Endothelial cell of umbilical vein (primary cell): ENCODE measurements at regions not wholly inside any gene's neighbourhood (a gene's known extent, or its start where the extent isn't known, plus 50 kb on each side); places are given as distances from the start of the nearest gene placed in this dataset.

Experiments used
- BruUV-seq: library from RNA; stranded (reverse); fragments of 400-500 nt; replicated peaks from 2 replicates; lab custom pipeline; 2021; lab: Mats Ljungman, UMichigan
- CTCF ChIA-PET: fragments of 300-600, 350-600 bp; sonication (Branson Sonifier 250); formaldehyde crosslinking; loops from one replicate; lab custom pipeline; 2021; ENCODE audit warnings: antibody characterized with exemption, inconsistent platforms; lab: Charles Lee
- POLR2A ChIA-PET: fragments of 300-600, 350-600 bp; sonication (Branson Sonifier 250); formaldehyde crosslinking; loops from one replicate; lab custom pipeline; 2021; ENCODE audit warnings: antibody characterized with exemption, inconsistent platforms; lab: Charles Lee
- DNase-seq: peaks from one replicate; pipeline ENCODE4 v3.0.0-alpha.2; 2011; ENCODE audit warnings: low read depth, low spot score
- FAIRE-seq: peaks from 2 replicates; lab custom pipeline; 2011; peaks lifted over from hg19 to GRCh38; lab: Jason Lieb, UNC
- H2AFZ ChIP-seq: 2 replicates; pipeline ENCODE4 v1.6.0; 2012; ENCODE audit warnings: low read depth, low read length, control low read depth, inconsistent platforms
- H3K27ac ChIP-seq: 2 replicates; pipeline ENCODE4 v1.5.1; 2011; ENCODE audit warnings: low read depth, mild to moderate bottlenecking, control low read depth, low read length, moderate library complexity; ENCODE audit not compliant: insufficient read depth
- H3K27me3 ChIP-seq, 2 experiments: 2 replicates each; pipeline versions ENCODE4 v1.6.0 to v1.6.1; 2011; ENCODE audit warnings: low read length in 2 of 2, mixed read lengths in 1 of 2; ENCODE audit not compliant: control insufficient read depth in 2 of 2, insufficient read depth in 2 of 2
- H3K36me3 ChIP-seq, 2 experiments: 2 replicates in 1 of 2; 3 replicates in 1 of 2; pipeline ENCODE4 v1.5.1; 2011; ENCODE audit warnings: low read length in 2 of 2, mild to moderate bottlenecking in 1 of 2, moderate library complexity in 1 of 2; ENCODE audit not compliant: control insufficient read depth in 2 of 2, insufficient read depth in 2 of 2; ENCODE audit errors: extremely low read depth in 1 of 2
- H3K4me1 ChIP-seq: 3 replicates; pipeline ENCODE4 v1.5.1; 2011; ENCODE audit warnings: mild to moderate bottlenecking, low read length; ENCODE audit not compliant: control insufficient read depth, insufficient read depth; ENCODE audit errors: extremely low read depth
- H3K4me2 ChIP-seq: 2 replicates; pipeline ENCODE4 v1.6.1; 2011; ENCODE audit warnings: low read length, control low read depth, mixed read lengths; ENCODE audit not compliant: insufficient read depth
- H3K4me3 ChIP-seq, 3 experiments: fragments of 200-600 bp in 1 of 3; sonication (generic), shearing (Covaris generic) in 1 of 3; replicated peaks in 1 of 3; 2 replicates each; pipeline ENCODE4 v1.5.1; 2011 to 2016; ENCODE audit warnings: control low read depth in 3 of 3, low read length in 3 of 3, mild to moderate bottlenecking in 2 of 3, inconsistent platforms in 1 of 3, low read depth in 1 of 3, moderate library complexity in 1 of 3; ENCODE audit not compliant: insufficient read depth in 1 of 3
- H3K79me2 ChIP-seq: 2 replicates; pipeline ENCODE4 v1.6.0; 2012; ENCODE audit warnings: low read length, inconsistent platforms; ENCODE audit not compliant: control insufficient read depth, insufficient read depth
- H3K9ac ChIP-seq: replicated peaks from 2 replicates; pipeline ENCODE3; 2011; ENCODE audit warnings: low read length, control low read depth; ENCODE audit not compliant: insufficient read depth; ENCODE audit errors: extremely low read depth
- H3K9me1 ChIP-seq: replicated peaks from 3 replicates; pipeline ENCODE4 v1.6.0; 2011; ENCODE audit warnings: mild to moderate bottlenecking, low read length; ENCODE audit not compliant: control insufficient read depth, insufficient read depth; ENCODE audit errors: extremely low read depth
- H3K9me3 ChIP-seq: replicated peaks from 2 replicates; pipeline ENCODE4 v1.5.1; 2012; ENCODE audit warnings: low read length, inconsistent platforms; ENCODE audit not compliant: control insufficient read depth, insufficient read depth
- H4K20me1 ChIP-seq: replicated peaks from 2 replicates; pipeline ENCODE3; 2011; ENCODE audit warnings: mild to moderate bottlenecking, low read length; ENCODE audit not compliant: control insufficient read depth, insufficient read depth; ENCODE audit errors: extremely low read depth
- EZH2 ChIP-seq: IDR thresholded peaks from 2 replicates; pipeline ENCODE4 v1.6.1; 2012; ENCODE audit warnings: borderline replicate concordance, low read depth, mild to moderate bottlenecking, moderate library complexity, low read length, inconsistent platforms; ENCODE audit not compliant: severe bottlenecking
- GATA2 ChIP-seq: IDR thresholded peaks from 2 replicates; pipeline ENCODE4 v1.7.0; 2011; ENCODE audit warnings: low read depth, mild to moderate bottlenecking, moderate library complexity, mixed read lengths, low read length; ENCODE audit not compliant: insufficient read length, insufficient read depth
- JUN ChIP-seq: IDR thresholded peaks from 2 replicates; pipeline ENCODE4 v1.6.1; 2011; ENCODE audit warnings: borderline replicate concordance, low read depth; ENCODE audit not compliant: insufficient read length, insufficient read depth
- MYC ChIP-seq: IDR thresholded peaks from one replicate; pipeline ENCODE4 v1.6.1; 2011; ENCODE audit warnings: mild to moderate bottlenecking, low read depth, low read length
- POLR2A ChIP-seq: IDR thresholded peaks from 2 replicates; pipeline ENCODE4 v1.6.1; 2012; ENCODE audit warnings: low read depth, mild to moderate bottlenecking, control low read depth, low read length
- POLR2AphosphoS5 ChIP-seq: IDR thresholded peaks from 2 replicates; pipeline ENCODE4 v1.6.1; 2012; ENCODE audit warnings: low read depth, mild to moderate bottlenecking, control low read depth, low read length, moderate library complexity; ENCODE audit not compliant: insufficient read depth
- dilution Hi-C: fragments of 300-500 bp; cut with MboI; formaldehyde crosslinking; loops from one replicate; pipeline ENCODE4 v1.15.0; 2019; ENCODE audit warnings: low sequenced_read_pairs; ENCODE audit not compliant: extremely low pct_ligation_motif_present
- intact Hi-C: fragments of 100-400 bp; cut with micrococcal nuclease; formaldehyde crosslinking; loops from one replicate; pipeline ENCODE4 v1.10.0; 2022
- TF ChIP-seq, protein P1 (sequence below), 2 donors: IDR thresholded peaks; 1 replicate in 1 of 2; 2 replicates in 1 of 2; pipeline ENCODE4 v1.5.1; 2011; ENCODE audit warnings: low read length in 2 of 2, mild to moderate bottlenecking in 2 of 2, moderate library complexity in 2 of 2, control low read depth in 1 of 2, inconsistent platforms in 1 of 2, low read depth in 1 of 2; ENCODE audit not compliant: insufficient read depth in 1 of 2; ENCODE audit errors: extremely low read depth in 1 of 2

- DNase-seq (no peak), FAIRE-seq (no peak)
- no peak overlapping the region for H2AFZ ChIP-seq
- H3K36me3 ChIP-seq: no peaks in the 10 kb centered on the region
- no peak overlapping the region for H3K4me3 ChIP-seq
- H4K20me1 ChIP-seq: no peaks in the 10 kb centered on the region
- ChIA-PET POLR2A (no interaction called here), CTCF (no interaction called here)
- TF ChIP-seq EZH2 (no peak), POLR2AphosphoS5 (no peak), GATA2 (no peak), MYC (no peak), POLR2A (no peak), JUN (no peak)
- TF ChIP-seq, protein P1, sequence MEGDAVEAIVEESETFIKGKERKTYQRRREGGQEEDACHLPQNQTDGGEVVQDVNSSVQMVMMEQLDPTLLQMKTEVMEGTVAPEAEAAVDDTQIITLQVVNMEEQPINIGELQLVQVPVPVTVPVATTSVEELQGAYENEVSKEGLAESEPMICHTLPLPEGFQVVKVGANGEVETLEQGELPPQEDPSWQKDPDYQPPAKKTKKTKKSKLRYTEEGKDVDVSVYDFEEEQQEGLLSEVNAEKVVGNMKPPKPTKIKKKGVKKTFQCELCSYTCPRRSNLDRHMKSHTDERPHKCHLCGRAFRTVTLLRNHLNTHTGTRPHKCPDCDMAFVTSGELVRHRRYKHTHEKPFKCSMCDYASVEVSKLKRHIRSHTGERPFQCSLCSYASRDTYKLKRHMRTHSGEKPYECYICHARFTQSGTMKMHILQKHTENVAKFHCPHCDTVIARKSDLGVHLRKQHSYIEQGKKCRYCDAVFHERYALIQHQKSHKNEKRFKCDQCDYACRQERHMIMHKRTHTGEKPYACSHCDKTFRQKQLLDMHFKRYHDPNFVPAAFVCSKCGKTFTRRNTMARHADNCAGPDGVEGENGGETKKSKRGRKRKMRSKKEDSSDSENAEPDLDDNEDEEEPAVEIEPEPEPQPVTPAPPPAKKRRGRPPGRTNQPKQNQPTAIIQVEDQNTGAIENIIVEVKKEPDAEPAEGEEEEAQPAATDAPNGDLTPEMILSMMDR (IDR thresholded peaks at IDR 0.05; ENCODE audit: extremely low read depth in 1 of 2, insufficient read depth in 1 of 2, low read depth in 1 of 2, low read length in 2 of 2): no peak
- dilution Hi-C loops (no loop called here), intact Hi-C loops (no loop called here)
- no peaks in the 10 kb centered on the region for H3K9me1 ChIP-seq
- H3K27me3 ChIP-seq: no peaks in the 10 kb centered on the region
- no peak overlapping the region for H3K4me2 ChIP-seq
- no TSS peak for BruUV-seq
- no peaks in the 10 kb centered on the region for H3K9me3 ChIP-seq
- H3K27ac ChIP-seq: peak overlapping the region; percentile 91
- no peak overlapping the region for H3K9ac ChIP-seq
- no peaks in the 10 kb centered on the region for H3K79me2 ChIP-seq
- H3K4me1 ChIP-seq: peaks cover 27% of the 10 kb centered on the region
Observed at GRCh38 chr18:44509048-44509447, 171.6 kb upstream of the SETBP1 start.
